Calu3 (cell line): ENCODE measurements at regions not wholly inside any gene's neighbourhood (a gene's known extent, or its start where the extent isn't known, plus 50 kb on each side); places are given as distances from the start of the nearest gene placed in this dataset.

Experiments used
- BruUV-seq: library from RNA; stranded (reverse); fragments of 400-500 nt; replicated peaks from 2 replicates; lab custom pipeline; 2021; lab: Mats Ljungman, UMichigan
- CTCF ChIA-PET: fragments of 300-600 bp; sonication (Branson Sonifier 250); formaldehyde crosslinking; loops from one replicate; lab custom pipeline; 2022; ENCODE audit warnings: antibody characterized with exemption; lab: Charles Lee
- DNase-seq: peaks from one replicate; pipeline ENCODE4 v3.0.0; 2022
- H3K27ac Mint-ChIP-seq: one replicate; pipeline ENCODE4 v1.8.0; 2022; ENCODE audit warnings: mixed read lengths; ENCODE audit not compliant: unreplicated experiment
- H3K27me3 Mint-ChIP-seq: one replicate; pipeline ENCODE4 v1.8.0; 2022; ENCODE audit warnings: mixed read lengths; ENCODE audit not compliant: unreplicated experiment
- H3K36me3 Mint-ChIP-seq: one replicate; pipeline ENCODE4 v1.8.0; 2022; ENCODE audit warnings: mild to moderate bottlenecking, moderate library complexity, mixed read lengths; ENCODE audit not compliant: insufficient read depth, unreplicated experiment
- H3K4me1 Mint-ChIP-seq: one replicate; pipeline ENCODE4 v1.8.0; 2022; ENCODE audit warnings: mild to moderate bottlenecking, low read depth, mixed read lengths; ENCODE audit not compliant: unreplicated experiment
- H3K4me3 Mint-ChIP-seq: one replicate; pipeline ENCODE4 v1.8.0; 2022; ENCODE audit warnings: mild to moderate bottlenecking, low read depth, moderate library complexity, mixed read lengths; ENCODE audit not compliant: unreplicated experiment
- H3K9me3 Mint-ChIP-seq: one replicate; pipeline ENCODE4 v1.8.0; 2022; ENCODE audit warnings: low read depth, mixed read lengths; ENCODE audit not compliant: unreplicated experiment
- intact Hi-C: fragments of 100-400 bp; cut with micrococcal nuclease; formaldehyde crosslinking; loops from one replicate; pipeline ENCODE4 v1.10.0; 2022; ENCODE audit not compliant: unreplicated experiment
- TF ChIP-seq, protein P1 (sequence below): fragments of 200-600 bp; IDR thresholded peaks from one replicate; pipeline ENCODE4 v1.8.0; 2022; ENCODE audit warnings: antibody characterized with exemption; ENCODE audit not compliant: unreplicated experiment

DNA sequence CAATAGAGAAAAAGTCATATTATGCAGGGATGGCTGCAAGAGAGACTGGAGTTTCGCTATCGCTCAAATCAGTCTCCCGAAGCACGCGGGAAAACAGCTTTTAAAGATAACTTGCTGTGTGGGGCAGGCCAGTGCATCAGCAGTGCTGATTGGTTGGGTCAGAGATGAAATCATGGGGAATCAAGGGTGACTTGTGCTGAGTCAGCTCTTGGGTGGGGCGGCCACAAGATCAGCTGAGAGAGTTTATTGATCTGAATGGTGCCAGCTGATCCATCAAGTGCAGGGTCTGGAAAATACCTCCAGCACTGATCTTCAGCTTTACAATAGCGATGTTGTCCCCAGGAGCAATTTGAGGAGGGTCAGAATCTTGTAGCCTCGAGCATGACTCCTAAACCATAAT, 430.5 kb downstream of the RBFOX1 start:
- Mint-ChIP-seq H3K27ac (no peak overlapping the region), H3K27me3 (no peaks in the 10 kb centered on the region), H3K4me1 (no peaks in the 10 kb centered on the region), H3K9me3 (peaks cover 14% of the 10 kb centered on the region), H3K36me3 (no peaks in the 10 kb centered on the region), H3K4me3 (no peak overlapping the region)
- no peak for DNase-seq
- intact Hi-C loops: no loop called here
- no TSS peak for BruUV-seq
- CTCF ChIA-PET: no interaction called here
- TF ChIP-seq, protein P1, sequence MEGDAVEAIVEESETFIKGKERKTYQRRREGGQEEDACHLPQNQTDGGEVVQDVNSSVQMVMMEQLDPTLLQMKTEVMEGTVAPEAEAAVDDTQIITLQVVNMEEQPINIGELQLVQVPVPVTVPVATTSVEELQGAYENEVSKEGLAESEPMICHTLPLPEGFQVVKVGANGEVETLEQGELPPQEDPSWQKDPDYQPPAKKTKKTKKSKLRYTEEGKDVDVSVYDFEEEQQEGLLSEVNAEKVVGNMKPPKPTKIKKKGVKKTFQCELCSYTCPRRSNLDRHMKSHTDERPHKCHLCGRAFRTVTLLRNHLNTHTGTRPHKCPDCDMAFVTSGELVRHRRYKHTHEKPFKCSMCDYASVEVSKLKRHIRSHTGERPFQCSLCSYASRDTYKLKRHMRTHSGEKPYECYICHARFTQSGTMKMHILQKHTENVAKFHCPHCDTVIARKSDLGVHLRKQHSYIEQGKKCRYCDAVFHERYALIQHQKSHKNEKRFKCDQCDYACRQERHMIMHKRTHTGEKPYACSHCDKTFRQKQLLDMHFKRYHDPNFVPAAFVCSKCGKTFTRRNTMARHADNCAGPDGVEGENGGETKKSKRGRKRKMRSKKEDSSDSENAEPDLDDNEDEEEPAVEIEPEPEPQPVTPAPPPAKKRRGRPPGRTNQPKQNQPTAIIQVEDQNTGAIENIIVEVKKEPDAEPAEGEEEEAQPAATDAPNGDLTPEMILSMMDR: no peak
